GM23248 (cell line): ENCODE measurements at regions not wholly inside any gene's neighbourhood (a gene's known extent, or its start where the extent isn't known, plus 50 kb on each side); places are given as distances from the start of the nearest gene placed in this dataset.
A peak's percentile ranks its signal among the peaks of the same experiment; 100 is the strongest.

Experiments used
- DNase-seq: peaks from one replicate; pipeline ENCODE4 v3.0.0-alpha.2; 2015
- H2AFZ ChIP-seq: fragments of 200-600 bp; sonication (generic); 2 replicates; pipeline ENCODE4 v1.6.1; 2016; ENCODE audit warnings: antibody characterized with exemption
- H3F3A ChIP-seq: fragments of 200-600 bp; sonication (generic); 2 replicates; pipeline ENCODE4 v1.6.1; 2016; ENCODE audit warnings: mild to moderate bottlenecking, antibody characterized with exemption, mixed run types; ENCODE audit not compliant: insufficient read depth
- H3K27ac ChIP-seq: fragments of 200-600 bp; sonication (generic); 2 replicates; pipeline ENCODE4 v1.5.1; 2016; ENCODE audit warnings: mild to moderate bottlenecking
- H3K27me3 ChIP-seq: fragments of 200-600 bp; sonication (generic); replicated peaks from 2 replicates; pipeline ENCODE4 v1.6.1; 2016; ENCODE audit warnings: mild to moderate bottlenecking; ENCODE audit not compliant: insufficient read depth
- H3K36me3 ChIP-seq: fragments of 200-600 bp; sonication (generic); 2 replicates; pipeline ENCODE4 v1.6.1; 2016; ENCODE audit warnings: low read depth, mild to moderate bottlenecking
- H3K4me1 ChIP-seq: fragments of 200-600 bp; sonication (generic); 2 replicates; pipeline ENCODE4 v1.6.1; 2016; ENCODE audit warnings: mild to moderate bottlenecking; ENCODE audit not compliant: insufficient read depth
- H3K4me2 ChIP-seq: fragments of 200-600 bp; sonication (generic); one replicate; pipeline ENCODE4 v1.6.1; 2016; ENCODE audit warnings: mild to moderate bottlenecking; ENCODE audit not compliant: unreplicated experiment
- H3K4me3 ChIP-seq: fragments of 200-600 bp; sonication (generic); 2 replicates; pipeline ENCODE4 v1.5.1; 2016; ENCODE audit warnings: mild to moderate bottlenecking
- H3K79me2 ChIP-seq: fragments of 200-600 bp; sonication (generic); 2 replicates; pipeline ENCODE4 v1.6.1; 2016; ENCODE audit warnings: mild to moderate bottlenecking; ENCODE audit not compliant: insufficient read depth
- H3K9ac ChIP-seq: fragments of 200-600 bp; sonication (generic); 2 replicates; pipeline ENCODE4 v1.6.1; 2016; ENCODE audit warnings: mild to moderate bottlenecking
- H3K9me2 ChIP-seq: fragments of 200-600 bp; sonication (generic); 2 replicates; pipeline ENCODE4 v1.6.1; 2016; ENCODE audit warnings: mixed run types, mild to moderate bottlenecking, moderate library complexity; ENCODE audit not compliant: insufficient read depth
- H3K9me3 ChIP-seq: fragments of 200-600 bp; sonication (generic); one replicate; pipeline ENCODE4 v1.6.1; 2017; ENCODE audit warnings: low read depth
- H4K20me1 ChIP-seq: fragments of 200-600 bp; sonication (generic); 2 replicates; pipeline ENCODE4 v1.6.0; 2016; ENCODE audit not compliant: insufficient read depth
- EZH2 ChIP-seq: fragments of 200-600 bp; sonication (generic); IDR thresholded peaks from 2 replicates; pipeline ENCODE4 v1.6.1; 2018; ENCODE audit warnings: antibody characterized with exemption, mild to moderate bottlenecking; ENCODE audit not compliant: insufficient read depth, poor library complexity, severe bottlenecking
- EZH2phosphoT487 ChIP-seq: fragments of 200-600 bp; sonication (generic); IDR thresholded peaks from 2 replicates; pipeline ENCODE4 v1.6.1; 2018; ENCODE audit warnings: antibody characterized with exemption, moderate library complexity, mild to moderate bottlenecking, low read depth; ENCODE audit not compliant: insufficient read depth
- WGBS, 2 experiments: methylation state at CpG; one replicate each; pipeline ENCODE4 v1.1.6; 2015 to 2017; ENCODE audit warnings: low lambda C conversion rate in 2 of 2, low coverage in 1 of 2; ENCODE audit errors: missing lambda C conversion rate in 2 of 2; 5-methylcytosine and 5-hydroxymethylcytosine counted together
- in situ Hi-C: fragments of 300-500 bp; cut with MboI; formaldehyde crosslinking; loops from 2 replicates; pipeline ENCODE4 v1.15.0; 2020

DNA sequence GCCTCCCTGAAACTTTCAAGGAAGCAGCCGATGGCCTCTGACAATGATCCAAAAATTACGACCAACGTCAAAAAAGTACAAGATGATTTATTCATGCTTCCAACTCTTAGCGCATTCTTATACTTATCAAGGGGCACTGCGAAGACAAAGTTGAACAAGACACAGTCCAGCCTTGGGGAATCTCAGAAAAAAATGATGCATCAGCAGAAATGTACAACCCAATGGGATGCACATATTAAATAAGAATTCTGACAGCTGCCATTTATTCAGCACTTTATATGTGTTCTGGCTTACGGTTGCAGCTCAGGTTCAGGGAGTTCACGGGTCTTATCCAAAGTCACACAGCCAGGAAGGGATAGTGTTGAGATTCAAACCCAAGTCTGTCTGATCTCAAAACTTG lies 96.0 kb upstream of the CPLX2 start:
- Histone ChIP-seq H3K9me3 (no peaks in the 10 kb centered on the region), H3K9me2 (no peaks in the 10 kb centered on the region), H3K27me3 (peaks cover 16% of the 10 kb centered on the region), H3K9ac (no peak overlapping the region), H3F3A (no peaks in the 10 kb centered on the region), H3K4me3 (no peak overlapping the region), H3K27ac (no peak overlapping the region), H4K20me1 (no peaks in the 10 kb centered on the region), H3K4me2 (no peak overlapping the region), H3K79me2 (no peaks in the 10 kb centered on the region), H3K36me3 (no peaks in the 10 kb centered on the region), H2AFZ (no peak overlapping the region), H3K4me1 (no peaks in the 10 kb centered on the region)
- DNase-seq, result no peak
- WGBS, 2 experiments, result 49 to 50% methylated on average over 7 of the region's 7 CpGs
- in situ Hi-C loops, result no loop called here
- TF ChIP-seq EZH2phosphoT487, result no peak

DNA sequence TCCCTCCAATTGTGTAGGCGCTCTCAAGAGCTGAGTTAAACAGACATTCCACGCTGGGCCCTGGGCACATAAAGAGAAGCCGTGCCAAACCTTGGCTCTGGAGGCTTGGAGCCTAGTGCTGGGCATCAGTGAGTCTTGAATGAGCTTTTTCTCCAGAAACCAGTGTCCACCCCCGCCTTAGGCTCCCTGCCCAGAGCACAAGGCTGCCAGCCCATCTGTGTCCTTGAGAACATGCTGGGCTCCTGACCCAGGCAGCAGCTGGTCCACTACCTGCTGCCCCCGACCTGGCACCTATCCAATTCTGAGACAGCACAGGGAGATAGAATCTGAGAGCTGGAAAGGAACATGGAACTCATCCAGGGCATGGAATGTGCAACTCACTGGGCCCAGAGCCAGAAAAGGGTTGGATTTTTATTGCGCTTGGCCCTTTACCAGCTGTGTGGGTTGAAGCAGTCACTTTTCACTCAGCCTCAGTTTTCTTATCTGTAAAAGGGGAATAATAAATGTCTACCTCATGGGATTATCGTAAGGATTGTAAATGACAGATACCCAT lies 92.4 kb upstream of the CPLX2 start:
- Histone ChIP-seq H3K4me2 (no peak overlapping the region), H2AFZ (no peak overlapping the region), H3K79me2 (no peaks in the 10 kb centered on the region), H3K4me3 (no peak overlapping the region), H3K27ac (no peak overlapping the region), H3K4me1 (no peaks in the 10 kb centered on the region), H3K9me3 (no peaks in the 10 kb centered on the region), H4K20me1 (no peaks in the 10 kb centered on the region), H3K9me2 (no peaks in the 10 kb centered on the region), H3K27me3 (peaks cover 4% of the 10 kb centered on the region), H3K9ac (no peak overlapping the region), H3F3A (no peaks in the 10 kb centered on the region), H3K36me3 (no peaks in the 10 kb centered on the region)
- 21 to 25% methylated on average over 7 of the region's 7 CpGs for WGBS, 2 experiments
- in situ Hi-C loops, result no loop called here
- peak; percentile 13 for DNase-seq
- TF ChIP-seq EZH2 (no peak), EZH2phosphoT487 (no peak)

DNA sequence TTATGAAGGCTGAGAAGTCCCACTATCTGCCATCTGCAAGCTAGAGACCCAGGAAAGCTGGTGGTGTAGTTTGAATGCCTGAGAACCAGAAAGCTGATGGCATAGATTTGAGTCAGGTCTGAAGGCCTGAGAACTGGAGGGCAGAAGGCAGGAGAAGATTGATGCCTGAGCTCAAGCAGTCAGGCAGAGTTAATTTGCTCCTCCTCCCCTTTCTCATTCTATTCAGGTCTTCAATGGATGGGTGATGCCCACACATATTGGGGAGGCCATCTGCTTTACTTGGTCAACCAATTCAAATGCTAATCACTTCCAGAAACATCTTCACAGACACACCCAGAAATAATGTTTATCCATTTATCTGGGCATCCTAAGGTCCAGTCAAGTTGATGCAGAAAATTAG lies 87.6 kb upstream of the CPLX2 start:
- in situ Hi-C loops, result no loop called here
- no peak overlapping the region for H2AFZ ChIP-seq
- DNase-seq, result no peak

DNA sequence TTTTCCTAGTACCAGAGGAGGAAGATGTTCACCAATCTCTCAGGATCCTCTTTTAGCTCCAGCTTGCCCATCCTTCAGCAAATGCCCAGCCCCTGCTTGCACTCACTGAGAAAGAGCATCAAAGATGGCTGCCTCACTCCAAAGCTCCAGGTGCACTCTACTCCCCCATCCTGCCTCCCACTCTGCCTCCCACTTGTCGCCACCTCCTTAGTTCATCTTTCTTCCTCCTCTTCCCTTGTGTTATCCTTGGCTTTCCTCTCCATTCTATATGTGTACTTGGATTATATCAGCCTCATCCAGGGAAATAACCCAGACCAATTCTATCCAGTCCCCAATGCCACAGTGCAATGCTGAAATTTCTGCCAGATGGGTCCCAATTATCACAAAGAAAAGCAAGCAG lies 87.1 kb upstream of the CPLX2 start:
- TF ChIP-seq EZH2, result no peak
- TF ChIP-seq EZH2phosphoT487, result no peak
- Histone ChIP-seq H3K9ac (no peak overlapping the region), H3K9me3 (no peaks in the 10 kb centered on the region), H3K27me3 (0 out of 2 replicates have a peak, but pooled peaks cover 2% of the 10 kb centered on the region), H3K4me3 (no peak overlapping the region), H3K4me1 (no peaks in the 10 kb centered on the region), H3F3A (no peaks in the 10 kb centered on the region), H3K27ac (no peak overlapping the region), H3K4me2 (no peak overlapping the region), H3K36me3 (no peaks in the 10 kb centered on the region), H4K20me1 (no peaks in the 10 kb centered on the region), H3K9me2 (no peaks in the 10 kb centered on the region), H2AFZ (no peak overlapping the region), H3K79me2 (no peaks in the 10 kb centered on the region)
- WGBS, 2 experiments, result 8 to 15% methylated on average over 1 of the region's 1 CpG
- no peak for DNase-seq
- in situ Hi-C loops, result no loop called here

More for the DNA sequence above, 87.6 kb upstream of the CPLX2 start:
- no peak overlapping the region for H3K4me3 ChIP-seq
- no peaks in the 10 kb centered on the region for H3K27me3 ChIP-seq
- H3K79me2 ChIP-seq, result no peaks in the 10 kb centered on the region
- no peak overlapping the region for H3K9ac ChIP-seq
- H3F3A ChIP-seq, result no peaks in the 10 kb centered on the region
- no peaks in the 10 kb centered on the region for H3K9me2 ChIP-seq
- no peak overlapping the region for H3K4me2 ChIP-seq
- no peaks in the 10 kb centered on the region for H4K20me1 ChIP-seq
- TF ChIP-seq EZH2phosphoT487 (no peak), EZH2 (no peak)
- no peaks in the 10 kb centered on the region for H3K9me3 ChIP-seq
- no peaks in the 10 kb centered on the region for H3K36me3 ChIP-seq
- H3K4me1 ChIP-seq, result no peaks in the 10 kb centered on the region
- no peak overlapping the region for H3K27ac ChIP-seq

DNA sequence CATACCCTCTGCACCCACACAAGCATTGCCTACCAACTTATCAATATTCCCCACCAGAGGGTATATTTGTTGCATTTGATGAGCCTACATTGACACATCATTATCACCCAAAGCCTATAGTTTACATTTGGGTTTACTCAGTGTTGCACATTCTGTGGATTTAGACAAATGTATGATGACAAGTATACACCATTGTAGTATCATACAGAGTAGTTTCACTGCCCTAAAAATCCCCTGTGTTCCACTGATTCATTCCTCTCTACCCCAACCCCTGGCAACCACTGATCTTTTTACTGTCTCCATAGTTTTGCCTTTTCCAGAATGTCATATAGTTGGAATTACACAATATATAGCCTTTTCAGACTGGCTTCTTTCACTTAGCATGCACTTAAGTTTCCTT lies 85.7 kb upstream of the CPLX2 start:
- H3K36me3 ChIP-seq, result no peaks in the 10 kb centered on the region
- in situ Hi-C loops, result no loop called here

More for the DNA sequence above, 85.7 kb upstream of the CPLX2 start:
- no peaks in the 10 kb centered on the region for H3K9me2 ChIP-seq
- no peak overlapping the region for H3K9ac ChIP-seq
- H3K9me3 ChIP-seq, result no peaks in the 10 kb centered on the region
- DNase-seq, result no peak
- no peaks in the 10 kb centered on the region for H3K79me2 ChIP-seq
- 0 out of 2 replicates have a peak, but pooled peaks cover 2% of the 10 kb centered on the region for H3K27me3 ChIP-seq
- no peak overlapping the region for H2AFZ ChIP-seq
- no peak overlapping the region for H3K27ac ChIP-seq
- H3K4me3 ChIP-seq, result no peak overlapping the region
- H3K4me1 ChIP-seq, result no peaks in the 10 kb centered on the region
- no peak for TF ChIP-seq EZH2
- TF ChIP-seq EZH2phosphoT487, result no peak
- H4K20me1 ChIP-seq, result no peaks in the 10 kb centered on the region
- no peak overlapping the region for H3K4me2 ChIP-seq
- no peaks in the 10 kb centered on the region for H3F3A ChIP-seq
